Immature natural killer cell (primary cell): ENCODE measurements at regions not wholly inside any gene's neighbourhood (a gene's known extent, or its start where the extent isn't known, plus 50 kb on each side); places are given as distances from the start of the nearest gene placed in this dataset.
"Not testable (repeated sequence)": the region's sequence is repeated elsewhere in the genome, so short reads cannot be mapped to it uniquely, and the experiment has no call there.

Experiments used
- DNase-seq, 3 donors: peaks; one replicate each; pipeline ENCODE4 v3.0.0; 2022; ENCODE audit warnings: mixed read lengths in 1 of 3
- H3K27ac Mint-ChIP-seq, 6 donors: one replicate each; pipeline ENCODE4 v1.8.0; 2020; ENCODE audit warnings: mixed read lengths in 6 of 6, mild to moderate bottlenecking in 5 of 6, inconsistent platforms in 4 of 6, moderate library complexity in 3 of 6
- H3K27me3 Mint-ChIP-seq, 3 donors: one replicate each; pipeline ENCODE4 v1.8.0; 2020 to 2021; ENCODE audit warnings: low read depth in 3 of 3, mild to moderate bottlenecking in 3 of 3, mixed read lengths in 3 of 3, moderate library complexity in 3 of 3, inconsistent platforms in 1 of 3
- H3K36me3 Mint-ChIP-seq, 3 donors: one replicate each; pipeline ENCODE4 v1.8.0; 2020; ENCODE audit warnings: mixed read lengths in 3 of 3, inconsistent platforms in 2 of 3, mild to moderate bottlenecking in 2 of 3
- H3K4me1 Mint-ChIP-seq, 2 donors: one replicate each; pipeline ENCODE4 v1.8.0; 2020; ENCODE audit warnings: inconsistent platforms in 2 of 2, mild to moderate bottlenecking in 2 of 2, mixed read lengths in 2 of 2, moderate library complexity in 1 of 2
- H3K4me3 Mint-ChIP-seq, 5 donors: one replicate each; pipeline ENCODE4 v1.8.0; 2020; ENCODE audit warnings: mild to moderate bottlenecking in 5 of 5, mixed read lengths in 5 of 5, inconsistent platforms in 3 of 5, moderate library complexity in 3 of 5
- H3K9me3 Mint-ChIP-seq, 6 donors: one replicate each; pipeline ENCODE4 v1.8.0; 2020; ENCODE audit warnings: mild to moderate bottlenecking in 6 of 6, mixed read lengths in 6 of 6, inconsistent platforms in 4 of 6, moderate library complexity in 3 of 6

- peak overlapping the region in 1 of 6 donors; percentile 8 for H3K27ac Mint-ChIP-seq
- DNase-seq, H3K4me3 Mint-ChIP-seq: not testable (repeated sequence)
- peaks cover 2 to 22% (median 5%) of the 10 kb centered on the region in 3 donors for H3K27me3 Mint-ChIP-seq
- H3K9me3 Mint-ChIP-seq = peaks cover 4 to 13% (median 7%) of the 10 kb centered on the region in 6 donors
- peaks cover 3 to 25% (median 10%) of the 10 kb centered on the region in 3 donors for H3K36me3 Mint-ChIP-seq
- peaks cover 14 to 19% of the 10 kb centered on the region in 2 donors for H3K4me1 Mint-ChIP-seq
Measured at GRCh38 chr17:73919033-73919432, 274.8 kb upstream of the SDK2 start.

DNA sequence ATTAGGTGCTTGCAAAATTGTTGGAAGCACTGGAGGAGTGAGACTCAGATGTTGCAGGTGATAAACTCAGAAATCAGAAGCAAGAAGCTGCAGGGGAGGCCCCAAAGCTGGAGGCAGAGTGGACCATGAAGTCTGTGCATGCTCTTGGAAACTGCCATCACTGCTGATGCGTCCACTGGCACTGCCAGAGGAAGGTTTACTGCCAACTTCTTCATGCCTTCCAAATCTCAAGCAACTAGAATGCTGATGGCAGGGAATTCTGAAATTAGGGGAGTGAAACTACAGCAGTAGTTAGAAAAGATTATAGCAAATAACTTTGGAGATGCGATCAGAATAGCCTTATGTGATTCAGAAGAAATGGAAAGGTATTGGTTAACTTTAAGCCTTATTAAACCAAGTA is 277.1 kb upstream of the SDK2 start:
- peaks cover 31 to 34% of the 10 kb centered on the region in 2 donors for H3K4me1 Mint-ChIP-seq
- H3K4me3 Mint-ChIP-seq = no peak overlapping the region

DNA sequence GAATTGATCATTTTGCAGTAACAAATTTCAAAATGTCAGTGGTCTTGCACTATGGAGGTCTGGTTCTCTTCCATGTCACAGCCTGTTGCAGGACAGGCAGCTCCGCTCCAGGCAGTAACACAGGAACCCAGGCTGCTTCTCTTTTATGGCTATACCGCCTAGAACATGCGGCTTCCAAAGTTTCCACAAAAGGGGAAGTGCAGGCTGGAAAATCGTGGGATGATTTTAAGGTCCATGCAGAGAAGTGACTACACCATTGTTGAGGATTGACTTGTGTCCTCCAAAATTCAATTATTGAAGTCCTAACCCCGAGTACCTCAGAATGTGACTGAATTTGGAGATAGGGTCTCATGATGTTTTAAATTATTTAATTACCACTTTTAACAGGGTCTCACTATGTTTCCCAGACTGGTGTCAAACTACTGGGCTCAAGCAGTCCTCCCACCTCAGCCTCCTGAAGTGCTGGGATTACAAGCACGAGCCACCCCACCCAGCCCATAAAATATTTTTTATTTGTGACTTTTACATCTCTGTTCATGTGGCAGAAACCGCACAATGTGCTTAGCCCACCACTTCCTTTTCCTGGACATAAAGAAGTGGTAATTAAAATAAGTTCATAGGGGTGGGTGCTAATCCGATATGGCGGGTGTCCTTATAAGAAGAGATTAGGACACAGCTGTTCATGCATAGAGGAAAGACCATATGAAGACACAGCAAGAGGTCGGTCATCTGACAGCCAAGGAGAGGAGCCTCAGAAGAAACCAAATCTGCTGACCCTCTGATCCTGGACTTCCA is 279.2 kb upstream of the RPL38 start:
- DNase-seq = peak; percentile 12 to 30 (median 22)
- peak overlapping the region; percentile 4 to 84 (median 54) for H3K27ac Mint-ChIP-seq
- H3K27me3 Mint-ChIP-seq = peaks cover 0 to 8% (median 0%) of the 10 kb centered on the region in 3 donors
- H3K4me3 Mint-ChIP-seq = peak overlapping the region; percentile 70 to 85 (median 82)
- H3K4me1 Mint-ChIP-seq = peaks cover 34 to 43% of the 10 kb centered on the region in 2 donors
- peaks cover 0 to 13% (median 3%) of the 10 kb centered on the region in 6 donors for H3K9me3 Mint-ChIP-seq
- peaks cover 3 to 9% (median 5%) of the 10 kb centered on the region in 3 donors for H3K36me3 Mint-ChIP-seq

More for the DNA sequence above, 277.1 kb upstream of the SDK2 start:
- Mint-ChIP-seq H3K9me3 (peaks cover 0 to 6% (median under 1%) of the 10 kb centered on the region in 6 donors), H3K36me3 (peaks cover 3 to 13% (median 4%) of the 10 kb centered on the region in 3 donors), H3K27me3 (peaks cover 2 to 12% (median 4%) of the 10 kb centered on the region in 3 donors), H3K27ac (no peak overlapping the region)
- DNase-seq = no peak

DNA sequence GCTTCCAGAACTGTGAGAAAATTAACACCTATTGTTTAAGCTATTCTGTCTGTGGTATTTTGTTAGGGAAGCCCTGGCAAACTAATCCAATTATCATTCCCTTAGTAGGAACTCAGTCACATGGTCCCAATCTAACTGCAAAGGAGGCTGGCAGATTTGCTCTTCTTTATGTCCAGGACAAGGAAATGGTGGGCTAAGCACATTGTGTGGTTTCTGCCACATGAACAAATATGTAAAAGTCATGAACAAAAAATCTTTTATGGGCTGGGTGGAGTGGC is 278.6 kb upstream of the RPL38 start:
- H3K4me3 Mint-ChIP-seq = peak overlapping the region; percentile 70 to 85 (median 82)
- H3K4me1 Mint-ChIP-seq = peaks cover 38 to 47% of the 10 kb centered on the region in 2 donors
- H3K27ac Mint-ChIP-seq = peak overlapping the region in 5 of 6 donors; percentile 26 to 84 (median 65)
- peaks cover 0 to 4% (median 0%) of the 10 kb centered on the region in 3 donors for H3K27me3 Mint-ChIP-seq
- H3K36me3 Mint-ChIP-seq = peaks cover 3 to 9% (median 5%) of the 10 kb centered on the region in 3 donors
- no peak for DNase-seq
- peaks cover 0 to 13% (median 3%) of the 10 kb centered on the region in 6 donors for H3K9me3 Mint-ChIP-seq

GRCh38 chr17:73929860-73930430 is 273.5 kb upstream of the RPL38 start:
- Mint-ChIP-seq H3K36me3 (peaks cover 0 to 8% (median 0%) of the 10 kb centered on the region in 3 donors), H3K27ac (peak overlapping the region in 1 of 6 donors; percentile 24), H3K27me3 (peaks cover 3% of the 10 kb centered on the region in 3 donors), H3K4me3 (no peak overlapping the region), H3K4me1 (peaks cover 20 to 30% of the 10 kb centered on the region in 2 donors), H3K9me3 (peaks cover 0 to 13% (median under 1%) of the 10 kb centered on the region in 6 donors)
- no peak for DNase-seq

- Mint-ChIP-seq H3K9me3 (peaks cover 0 to 6% (median 0%) of the 10 kb centered on the region in 6 donors), H3K36me3 (peaks cover 0 to 2% (median 0%) of the 10 kb centered on the region in 3 donors), H3K4me3 (no peak overlapping the region), H3K27me3 (peaks cover 3% of the 10 kb centered on the region in 3 donors), H3K4me1 (peaks cover 6 to 10% of the 10 kb centered on the region in 2 donors), H3K27ac (no peak overlapping the region)
- no peak for DNase-seq
Measured at GRCh38 chr17:73932216-73932749, 271.2 kb upstream of the RPL38 start.

GRCh38 chr17:73933164-73933766 is 270.2 kb upstream of the RPL38 start:
- Mint-ChIP-seq H3K27me3 (peaks cover 3 to 7% (median 3%) of the 10 kb centered on the region in 3 donors), H3K9me3 (no peaks in the 10 kb centered on the region), H3K27ac (no peak overlapping the region), H3K36me3 (peaks cover 0 to 2% (median 0%) of the 10 kb centered on the region in 3 donors), H3K4me1 (peaks cover 6 to 10% of the 10 kb centered on the region in 2 donors), H3K4me3 (no peak overlapping the region)
- DNase-seq = no peak

GRCh38 chr17:73933871-73934270 is 269.6 kb upstream of the RPL38 start:
- Mint-ChIP-seq H3K27ac (no peak overlapping the region), H3K4me3 (no peak overlapping the region), H3K27me3 (peaks cover 3 to 7% (median 3%) of the 10 kb centered on the region in 3 donors), H3K36me3 (peaks cover 0 to 2% (median 0%) of the 10 kb centered on the region in 3 donors), H3K4me1 (peaks cover 10% of the 10 kb centered on the region in 2 donors), H3K9me3 (no peaks in the 10 kb centered on the region)
- DNase-seq = no peak

DNA sequence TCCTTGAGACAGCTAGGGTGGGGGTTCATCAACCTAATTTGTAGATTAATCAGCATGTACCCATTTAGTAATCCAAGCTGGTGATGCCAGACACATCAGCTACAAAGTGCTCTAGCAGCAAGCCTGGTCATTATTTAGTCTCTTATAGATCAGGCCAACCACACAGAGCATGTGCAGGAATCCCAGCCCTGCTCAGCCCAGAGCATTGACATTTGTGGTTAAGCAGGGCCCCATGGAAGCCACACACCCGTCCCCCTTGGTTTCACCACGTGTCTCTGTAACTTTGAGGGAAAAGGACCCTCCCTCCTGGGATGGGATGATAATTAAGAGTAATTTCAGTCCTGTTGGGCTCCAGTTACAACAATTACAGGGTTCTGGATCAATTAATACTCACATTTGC is 268.8 kb upstream of the RPL38 start:
- H3K4me1 Mint-ChIP-seq = peaks cover 4 to 12% of the 10 kb centered on the region in 2 donors

GRCh38 chr17:73936908-73937627 is 266.4 kb upstream of the RPL38 start:
- Mint-ChIP-seq H3K4me3 (no peak overlapping the region), H3K27ac (peak overlapping the region in 1 of 6 donors; percentile 42), H3K36me3 (peaks cover 0 to 2% (median 0%) of the 10 kb centered on the region in 3 donors), H3K27me3 (peaks cover 3 to 7% (median 3%) of the 10 kb centered on the region in 3 donors), H3K4me1 (peaks cover 0 to 12% of the 10 kb centered on the region in 2 donors), H3K9me3 (no peaks in the 10 kb centered on the region)
- DNase-seq = no peak

More for the DNA sequence above, 268.8 kb upstream of the RPL38 start:
- H3K27ac Mint-ChIP-seq = no peak overlapping the region
- H3K9me3 Mint-ChIP-seq = no peaks in the 10 kb centered on the region
- peaks cover 0 to 2% (median 0%) of the 10 kb centered on the region in 3 donors for H3K36me3 Mint-ChIP-seq
- peaks cover 3 to 7% (median 3%) of the 10 kb centered on the region in 3 donors for H3K27me3 Mint-ChIP-seq
- no peak overlapping the region for H3K4me3 Mint-ChIP-seq
- DNase-seq = no peak

DNA sequence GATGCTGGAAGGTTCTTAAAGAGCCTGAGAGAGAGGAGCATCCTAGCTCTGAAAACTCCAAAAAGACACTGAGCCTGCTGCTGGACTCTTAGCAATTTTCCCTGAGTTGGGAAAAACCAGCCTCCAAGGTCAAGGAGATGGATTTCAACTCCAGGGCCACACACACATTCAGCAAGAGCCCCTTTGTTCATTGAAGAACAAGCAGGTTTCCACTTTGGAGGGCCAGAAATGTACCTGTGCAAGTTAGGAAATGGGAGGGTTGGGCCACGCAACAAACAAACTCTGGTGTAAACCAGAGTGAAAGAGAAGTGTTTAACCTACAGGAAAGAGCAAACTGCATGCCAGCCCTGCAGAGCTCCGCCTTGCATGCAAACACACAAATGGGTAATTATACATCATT is 264.8 kb upstream of the RPL38 start:
- Mint-ChIP-seq H3K27me3 (peaks cover 0 to 7% (median 0%) of the 10 kb centered on the region in 3 donors), H3K4me3 (no peak overlapping the region), H3K36me3 (no peaks in the 10 kb centered on the region), H3K4me1 (peaks cover 0 to 12% of the 10 kb centered on the region in 2 donors), H3K9me3 (no peaks in the 10 kb centered on the region), H3K27ac (peak overlapping the region in 1 of 6 donors; percentile 34)
- no peak for DNase-seq

DNA sequence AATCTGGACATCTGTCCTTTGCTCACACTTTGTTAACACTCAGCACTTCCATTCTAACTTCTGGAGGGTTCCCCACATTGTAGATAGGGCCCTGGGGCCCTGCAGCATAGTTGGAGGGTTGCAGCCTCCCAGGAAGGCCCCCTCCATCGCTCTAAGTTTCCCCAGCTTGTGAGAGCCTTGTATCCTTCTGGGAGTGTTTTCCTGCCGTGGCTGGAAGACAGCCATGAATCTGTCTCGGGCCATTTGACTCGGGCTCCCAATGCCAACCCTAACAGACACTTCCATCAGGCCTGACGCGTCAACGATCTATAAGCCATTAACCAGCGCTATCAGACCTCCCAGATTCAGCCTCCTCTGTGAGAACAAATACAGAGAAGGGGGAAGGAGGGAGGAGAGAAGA is 263.7 kb upstream of the RPL38 start:
- Mint-ChIP-seq H3K36me3 (no peaks in the 10 kb centered on the region), H3K4me1 (peaks cover 0 to 12% of the 10 kb centered on the region in 2 donors), H3K4me3 (no peak overlapping the region), H3K27ac (no peak overlapping the region), H3K9me3 (no peaks in the 10 kb centered on the region), H3K27me3 (peaks cover 0 to 7% (median 0%) of the 10 kb centered on the region in 3 donors)
- no peak for DNase-seq

- no peak overlapping the region for H3K27ac Mint-ChIP-seq
- H3K36me3 Mint-ChIP-seq = peaks cover 0 to 1% (median 0%) of the 10 kb centered on the region in 3 donors
- H3K4me1 Mint-ChIP-seq = peaks cover 0 to 12% of the 10 kb centered on the region in 2 donors
- DNase-seq = no peak
- H3K4me3 Mint-ChIP-seq = no peak overlapping the region
- peaks cover 0 to 7% (median 0%) of the 10 kb centered on the region in 3 donors for H3K27me3 Mint-ChIP-seq
- H3K9me3 Mint-ChIP-seq = no peaks in the 10 kb centered on the region
Measured at GRCh38 chr17:73940511-73940910, 263.0 kb upstream of the RPL38 start.
